Fibroblast of pulmonary artery (primary cell): ENCODE measurements at regions not wholly inside any gene's neighbourhood (a gene's known extent, or its start where the extent isn't known, plus 50 kb on each side); places are given as distances from the start of the nearest gene placed in this dataset.

ENCODE experiments used
- DNase-seq: peaks from one replicate; pipeline ENCODE4 v3.0.0-alpha.2; 2010; ENCODE audit warnings: low read depth
- H3K4me3 ChIP-seq: replicated peaks from 2 replicates; pipeline ENCODE4 v1.5.1; 2011; ENCODE audit warnings: low read depth, mild to moderate bottlenecking, control low read depth, low read length, moderate library complexity
- TF ChIP-seq, protein P1 (sequence below): IDR thresholded peaks from 2 replicates; pipeline ENCODE4 v1.5.1; 2011; ENCODE audit warnings: mild to moderate bottlenecking, control low read depth, low read length, inconsistent platforms; ENCODE audit errors: missing control alignments

- TF ChIP-seq, protein P1, sequence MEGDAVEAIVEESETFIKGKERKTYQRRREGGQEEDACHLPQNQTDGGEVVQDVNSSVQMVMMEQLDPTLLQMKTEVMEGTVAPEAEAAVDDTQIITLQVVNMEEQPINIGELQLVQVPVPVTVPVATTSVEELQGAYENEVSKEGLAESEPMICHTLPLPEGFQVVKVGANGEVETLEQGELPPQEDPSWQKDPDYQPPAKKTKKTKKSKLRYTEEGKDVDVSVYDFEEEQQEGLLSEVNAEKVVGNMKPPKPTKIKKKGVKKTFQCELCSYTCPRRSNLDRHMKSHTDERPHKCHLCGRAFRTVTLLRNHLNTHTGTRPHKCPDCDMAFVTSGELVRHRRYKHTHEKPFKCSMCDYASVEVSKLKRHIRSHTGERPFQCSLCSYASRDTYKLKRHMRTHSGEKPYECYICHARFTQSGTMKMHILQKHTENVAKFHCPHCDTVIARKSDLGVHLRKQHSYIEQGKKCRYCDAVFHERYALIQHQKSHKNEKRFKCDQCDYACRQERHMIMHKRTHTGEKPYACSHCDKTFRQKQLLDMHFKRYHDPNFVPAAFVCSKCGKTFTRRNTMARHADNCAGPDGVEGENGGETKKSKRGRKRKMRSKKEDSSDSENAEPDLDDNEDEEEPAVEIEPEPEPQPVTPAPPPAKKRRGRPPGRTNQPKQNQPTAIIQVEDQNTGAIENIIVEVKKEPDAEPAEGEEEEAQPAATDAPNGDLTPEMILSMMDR: no peak
- no peak for DNase-seq
- no peak overlapping the region for H3K4me3 ChIP-seq
Measured at GRCh38 chr10:4434105-4434504, 391.9 kb upstream of the AKR1E2 start.

DNA sequence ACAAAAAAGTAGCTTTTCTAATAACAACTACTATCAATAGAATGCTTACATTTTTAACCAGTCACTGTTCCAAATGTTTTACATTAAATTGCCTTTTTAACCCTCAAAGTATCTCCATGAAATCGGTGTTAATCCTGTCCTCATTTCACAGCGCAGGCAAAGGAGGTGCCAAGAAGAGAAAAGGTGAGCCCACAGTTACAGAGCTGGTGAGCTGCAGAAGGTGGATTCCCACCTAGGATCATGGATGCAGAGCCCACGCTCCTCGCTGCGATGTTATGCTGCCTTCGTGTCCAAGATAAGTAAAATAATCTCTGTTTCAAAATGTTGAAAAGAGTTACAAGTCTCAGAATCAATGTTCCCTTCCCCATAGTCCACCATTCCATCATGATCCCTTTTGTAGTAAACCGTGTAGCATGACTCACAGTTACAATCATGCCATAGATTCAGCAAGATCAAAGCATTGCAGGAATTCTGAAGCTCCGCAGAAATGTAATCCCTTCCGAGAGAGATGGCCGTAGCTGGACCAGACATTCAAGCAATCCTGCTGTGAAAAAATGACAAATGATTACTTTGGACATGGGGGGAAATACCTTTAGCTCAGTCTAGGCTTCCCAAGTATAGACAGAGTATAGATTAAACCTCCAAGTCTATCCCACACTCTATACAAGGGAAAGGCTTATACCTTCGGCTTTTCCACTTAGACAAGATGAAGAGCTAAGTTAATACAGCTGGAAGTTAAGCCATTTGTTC is 394.7 kb upstream of the AKR1E2 start:
- TF ChIP-seq, protein P1: no peak
- no peak overlapping the region for H3K4me3 ChIP-seq
- DNase-seq: peak; percentile 23

DNA sequence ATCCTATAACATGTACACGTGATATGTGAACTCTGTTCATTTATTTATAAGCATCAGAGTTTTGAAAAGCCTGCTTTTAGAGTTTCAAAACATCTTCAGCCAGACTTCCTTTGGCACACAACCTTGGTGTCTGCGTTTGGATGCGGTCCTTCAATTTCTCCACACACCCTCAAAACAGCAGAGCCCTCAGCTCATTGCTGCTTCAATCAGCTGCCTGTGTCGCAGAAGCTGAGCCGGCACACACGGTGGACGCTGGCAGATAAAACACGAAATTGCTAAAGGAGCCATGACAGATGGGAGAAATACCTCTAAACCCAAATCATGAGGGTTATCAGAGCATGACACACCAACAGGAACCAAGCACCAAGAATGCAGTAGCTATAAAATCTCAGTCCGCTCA is 396.4 kb upstream of the AKR1E2 start:
- TF ChIP-seq, protein P1: no peak

DNA sequence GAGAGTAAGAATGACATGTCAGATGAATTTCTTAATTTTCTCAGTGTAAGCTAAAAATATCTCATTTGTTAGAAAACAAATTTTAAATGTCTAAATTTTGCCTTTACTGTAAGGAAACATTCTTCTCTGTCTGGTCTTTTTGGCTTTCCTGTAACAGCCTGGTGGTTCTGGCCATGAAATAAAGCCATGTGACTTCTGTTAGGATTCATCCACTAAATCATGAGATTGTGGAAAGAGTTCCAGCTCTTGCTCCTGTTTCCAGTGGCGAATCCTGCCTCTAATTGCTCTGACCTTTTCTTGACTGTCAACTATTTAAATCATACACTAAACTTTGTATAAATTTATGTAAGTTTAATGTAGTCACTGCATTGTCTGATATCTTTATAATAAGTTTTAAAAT is 398.5 kb upstream of the AKR1E2 start:
- TF ChIP-seq, protein P1: no peak
- DNase-seq: no peak
- no peak overlapping the region for H3K4me3 ChIP-seq

More for the DNA sequence above, 396.4 kb upstream of the AKR1E2 start:
- no peak overlapping the region for H3K4me3 ChIP-seq
- peak; percentile 2 for DNase-seq

DNA sequence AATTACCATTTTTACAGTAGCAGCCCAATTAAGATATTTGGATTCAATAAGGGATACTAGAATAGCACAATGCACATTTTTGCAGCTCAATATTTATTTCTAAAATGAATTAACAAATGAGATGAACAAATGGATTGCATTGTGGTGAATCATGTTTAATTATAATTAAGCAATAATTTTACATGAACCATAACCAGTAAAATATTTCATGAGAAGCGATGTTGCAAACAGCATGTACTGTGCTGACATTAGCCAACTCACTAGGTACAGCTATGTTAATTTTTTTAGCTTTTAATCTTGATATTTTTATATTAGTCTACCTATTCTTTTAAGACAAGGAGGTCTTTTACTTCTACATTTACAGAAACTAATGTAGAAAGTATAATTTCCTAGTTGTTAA is 399.1 kb upstream of the AKR1E2 start:
- no peak overlapping the region for H3K4me3 ChIP-seq
- no peak for DNase-seq
- TF ChIP-seq, protein P1: no peak

DNA sequence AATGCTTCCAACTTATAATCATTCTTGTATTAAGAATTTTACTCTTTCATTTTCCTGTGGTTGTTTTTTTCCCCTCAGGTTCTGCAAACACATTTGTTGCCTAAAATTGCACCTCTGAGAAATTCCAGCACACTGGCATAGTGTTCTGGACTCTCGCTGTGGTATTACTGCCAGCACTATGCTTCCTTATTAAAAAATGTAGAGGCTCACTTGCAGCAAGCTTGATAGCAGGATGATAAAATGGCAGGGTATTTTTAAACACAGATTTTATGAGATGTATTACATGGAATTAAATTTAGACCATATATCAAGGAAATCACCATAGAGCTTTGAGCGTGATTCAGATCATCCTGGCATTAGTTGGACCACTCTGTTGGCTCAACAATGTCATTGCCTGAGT is 416.7 kb upstream of the AKR1E2 start:
- no peak overlapping the region for H3K4me3 ChIP-seq
- no peak for DNase-seq
- TF ChIP-seq, protein P1: no peak

DNA sequence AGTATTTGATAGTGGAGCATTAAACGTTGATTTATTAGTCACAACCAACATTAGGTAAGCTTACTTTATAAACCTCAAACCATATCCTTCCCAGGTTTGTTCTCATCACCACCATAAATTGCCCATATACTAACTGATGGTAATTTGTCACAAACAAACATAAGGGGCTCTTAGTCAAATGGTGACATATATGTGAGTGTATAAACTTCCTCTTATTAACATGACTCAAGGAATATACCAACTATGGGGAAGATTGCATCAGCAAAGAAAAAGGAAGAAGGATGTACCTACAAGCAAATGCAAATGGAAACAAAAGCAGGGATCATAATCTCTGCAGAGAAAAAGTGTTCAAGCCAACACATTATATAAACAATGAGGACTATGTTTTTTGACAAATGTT is 418.2 kb upstream of the AKR1E2 start:
- TF ChIP-seq, protein P1: no peak

More for the DNA sequence above, 418.2 kb upstream of the AKR1E2 start:
- H3K4me3 ChIP-seq: no peak overlapping the region
- peak; percentile 64 for DNase-seq
